H9 (cell line): ENCODE measurements at regions not wholly inside any gene's neighbourhood (a gene's known extent, or its start where the extent isn't known, plus 50 kb on each side); places are given as distances from the start of the nearest gene placed in this dataset.
"Not testable (repeated sequence)": the region's sequence is repeated elsewhere in the genome, so short reads cannot be mapped to it uniquely, and the experiment has no call there.

ENCODE experiments used
- DNase-seq: peaks from one replicate; pipeline ENCODE4 v3.0.0-alpha.2; 2017
- H2AFZ ChIP-seq: one replicate; pipeline ENCODE4 v1.6.1; 2013; ENCODE audit warnings: mild to moderate bottlenecking, low read length, control low read depth, moderate library complexity
- H2AK5ac ChIP-seq: 2 replicates; pipeline ENCODE4 v1.6.1; 2013; ENCODE audit warnings: low read length, control low read depth, mixed read lengths; ENCODE audit not compliant: insufficient read length
- H2BK120ac ChIP-seq: one replicate; pipeline ENCODE4 v1.6.1; 2013; ENCODE audit warnings: low read depth, mild to moderate bottlenecking, low read length, control low read depth, inconsistent platforms; ENCODE audit not compliant: poor library complexity, severe bottlenecking
- H2BK12ac ChIP-seq: 2 replicates; pipeline ENCODE4 v1.6.1; 2013; ENCODE audit warnings: low read length, control low read depth, mixed read lengths, low read depth; ENCODE audit not compliant: insufficient read length
- H2BK15ac ChIP-seq: 2 replicates; pipeline ENCODE4 v1.6.1; 2013; ENCODE audit warnings: low read depth, low read length, control low read depth
- H2BK20ac ChIP-seq: one replicate; pipeline ENCODE4 v1.6.1; 2013; ENCODE audit warnings: low read depth, mild to moderate bottlenecking, low read length, control low read depth, inconsistent platforms; ENCODE audit not compliant: poor library complexity, severe bottlenecking
- H2BK5ac ChIP-seq: 2 replicates; pipeline ENCODE4 v1.6.1; 2013; ENCODE audit warnings: low read length, control low read depth, mixed read lengths; ENCODE audit not compliant: insufficient read length
- H3K14ac ChIP-seq: 2 replicates; pipeline ENCODE4 v1.6.1; 2013; ENCODE audit warnings: low read length, control low read depth; ENCODE audit not compliant: insufficient read depth
- H3K18ac ChIP-seq: 2 replicates; pipeline ENCODE4 v1.6.1; 2013; ENCODE audit warnings: low read depth, mild to moderate bottlenecking, mixed read lengths, low read length, control low read depth; ENCODE audit not compliant: insufficient read length
- H3K23ac ChIP-seq: 2 replicates; pipeline ENCODE4 v1.6.1; 2013; ENCODE audit warnings: low read length, control low read depth, mixed read lengths, low read depth; ENCODE audit not compliant: insufficient read length
- H3K23me2 ChIP-seq: 2 replicates; pipeline ENCODE4 v1.6.1; 2013; ENCODE audit warnings: low read depth, mild to moderate bottlenecking, mixed read lengths, low read length, control low read depth; ENCODE audit not compliant: insufficient read length, poor library complexity, severe bottlenecking
- H3K27ac ChIP-seq: 2 replicates; pipeline ENCODE4 v1.5.1; 2013; ENCODE audit warnings: low read length, control low read depth, mixed read lengths, low read depth; ENCODE audit not compliant: insufficient read length
- H3K27me3 ChIP-seq: 2 replicates; pipeline ENCODE4 v1.6.1; 2013; ENCODE audit warnings: low read length, control low read depth, inconsistent platforms; ENCODE audit not compliant: insufficient read depth
- H3K4ac ChIP-seq: 2 replicates; pipeline ENCODE4 v1.6.1; 2013; ENCODE audit warnings: low read depth, mild to moderate bottlenecking, control low read depth, inconsistent platforms, low read length, moderate library complexity
- H3K4me1 ChIP-seq: 2 replicates; pipeline ENCODE4 v1.6.1; 2013; ENCODE audit warnings: low read length, control low read depth, inconsistent platforms; ENCODE audit not compliant: insufficient read depth
- H3K4me2 ChIP-seq: 2 replicates; pipeline ENCODE4 v1.6.1; 2013; ENCODE audit warnings: low read length, control low read depth, mixed read lengths; ENCODE audit not compliant: insufficient read length, insufficient read depth
- H3K56ac ChIP-seq: 2 replicates; pipeline ENCODE4 v1.6.1; 2013; ENCODE audit warnings: low read depth, mild to moderate bottlenecking, mixed read lengths, low read length, control low read depth; ENCODE audit not compliant: insufficient read length
- H3K79me1 ChIP-seq: 2 replicates; pipeline ENCODE4 v1.6.1; 2013; ENCODE audit warnings: low read depth, mild to moderate bottlenecking, moderate library complexity, low read length, control low read depth, inconsistent platforms; ENCODE audit not compliant: insufficient read depth, poor library complexity, severe bottlenecking
- H3K79me2 ChIP-seq: 2 replicates; pipeline ENCODE4 v1.6.1; 2013; ENCODE audit warnings: low read length, control low read depth, inconsistent platforms; ENCODE audit not compliant: insufficient read depth
- H3K9ac ChIP-seq: 2 replicates; pipeline ENCODE4 v1.6.1; 2013; ENCODE audit warnings: low read length, control low read depth, mixed read lengths; ENCODE audit not compliant: insufficient read length; ENCODE audit errors: extremely low read depth
- H3K9me3 ChIP-seq: one replicate; pipeline ENCODE4 v1.6.1; 2013; ENCODE audit warnings: low read depth, low read length, inconsistent platforms; ENCODE audit not compliant: control insufficient read depth
- H3T11ph ChIP-seq: one replicate; pipeline ENCODE4 v1.6.1; 2013; ENCODE audit warnings: mild to moderate bottlenecking, low read length, control low read depth, inconsistent platforms
- H4K20me1 ChIP-seq: one replicate; pipeline ENCODE4 v1.6.1; 2013; ENCODE audit not compliant: control insufficient read depth, insufficient read length, insufficient read depth
- H4K5ac ChIP-seq: 2 replicates; pipeline ENCODE4 v1.6.1; 2013; ENCODE audit warnings: low read depth, mild to moderate bottlenecking, mixed read lengths, low read length, control low read depth; ENCODE audit not compliant: insufficient read length
- H4K8ac ChIP-seq: replicated peaks from 2 replicates; pipeline ENCODE4 v1.6.1; 2013; ENCODE audit warnings: low read length, control low read depth, mixed read lengths, low read depth; ENCODE audit not compliant: insufficient read length
- H4K91ac ChIP-seq: 2 replicates; pipeline ENCODE4 v1.6.1; 2013; ENCODE audit warnings: low read depth, mild to moderate bottlenecking, moderate library complexity, mixed read lengths, low read length, control low read depth; ENCODE audit not compliant: insufficient read length
- H3K27ac Mint-ChIP-seq, 3 experiments: 2 replicates in 2 of 3; 3 replicates in 1 of 3; pipeline ENCODE4 v1.8.0; 2020 to 2021; ENCODE audit warnings: mixed read lengths in 3 of 3, mild to moderate bottlenecking in 1 of 3, moderate library complexity in 1 of 3
- H3K27me3 Mint-ChIP-seq: 2 replicates; pipeline ENCODE4 v1.8.0; 2021; ENCODE audit warnings: low read depth, mild to moderate bottlenecking, moderate library complexity, mixed read lengths
- H3K36me3 Mint-ChIP-seq, 3 experiments: 2 replicates in 2 of 3; 3 replicates in 1 of 3; pipeline ENCODE4 v1.8.0; 2020 to 2021; ENCODE audit warnings: low read depth in 3 of 3, mixed read lengths in 3 of 3; ENCODE audit not compliant: insufficient read depth in 1 of 3
- H3K4me1 Mint-ChIP-seq, 2 experiments: 2 replicates each; pipeline ENCODE4 v1.8.0; 2020; ENCODE audit warnings: mixed read lengths in 2 of 2
- H3K4me3 Mint-ChIP-seq, 2 experiments: 2 replicates in 1 of 2; 3 replicates in 1 of 2; pipeline ENCODE4 v1.8.0; 2020 to 2021; ENCODE audit warnings: mild to moderate bottlenecking in 2 of 2, mixed read lengths in 2 of 2, moderate library complexity in 1 of 2
- H3K9me3 Mint-ChIP-seq, 2 experiments: 2 replicates in 1 of 2; 3 replicates in 1 of 2; pipeline ENCODE4 v1.8.0; 2020; ENCODE audit warnings: mild to moderate bottlenecking in 2 of 2, mixed read lengths in 2 of 2, moderate library complexity in 1 of 2
- whole genome bisulfite sequencing: extraction: QIAGEN DNeasy Blood & Tissue Kit; methylation state at CpG from one replicate; pipeline ENCODE4 v1.1.7; 2013; ENCODE audit warnings: missing lambda C conversion rate, low lambda C conversion rate, mixed read lengths; ENCODE audit not compliant: insufficient read length; ENCODE audit errors: extremely low coverage; 5-methylcytosine and 5-hydroxymethylcytosine counted together
- TF ChIP-seq, protein P1 (sequence below): fragments of 200-600 bp; sonication (generic); conservative IDR thresholded peaks from 3 replicates; pipeline ENCODE4 v1.8.0; 2021; ENCODE audit warnings: antibody characterized with exemption, mild to moderate bottlenecking

DNA sequence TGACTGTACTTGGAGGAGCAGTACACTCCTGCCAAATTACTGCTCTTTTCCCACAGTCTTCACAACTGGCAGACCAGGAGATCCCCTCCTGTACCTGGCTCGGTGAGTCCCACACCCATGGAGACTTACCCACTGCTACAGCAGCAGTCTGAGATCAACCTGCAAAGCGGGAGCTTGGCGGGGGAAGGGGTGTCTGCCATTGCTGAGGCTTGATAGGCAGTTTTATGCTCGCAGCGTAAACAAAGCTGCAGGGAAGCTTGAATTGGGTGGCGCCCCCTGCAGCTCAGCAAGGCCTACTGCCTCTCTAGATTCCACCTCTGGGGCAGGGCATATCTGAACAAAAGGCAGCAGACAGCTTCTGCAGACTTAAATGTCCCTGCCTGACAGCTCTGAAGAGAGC is 74.4 kb downstream of the EXTL2 start:
- Histone ChIP-seq H3K56ac (peak overlapping the region; percentile 73), H2AFZ (peak overlapping the region; percentile 98), H3K9ac (peak overlapping the region; percentile 43), H3T11ph (peak overlapping the region; percentile 98), H2BK20ac (peak overlapping the region; percentile 75), H2BK120ac (peak overlapping the region; percentile 92), H2BK5ac (peak overlapping the region; percentile 72), H3K4me2 (peak overlapping the region; percentile 43), H4K5ac (peak overlapping the region; percentile 99), H3K14ac (peak overlapping the region; percentile 97), H3K18ac (peak overlapping the region; percentile 94), H4K8ac (peak overlapping the region; percentile 98)
- TF ChIP-seq, protein P1, sequence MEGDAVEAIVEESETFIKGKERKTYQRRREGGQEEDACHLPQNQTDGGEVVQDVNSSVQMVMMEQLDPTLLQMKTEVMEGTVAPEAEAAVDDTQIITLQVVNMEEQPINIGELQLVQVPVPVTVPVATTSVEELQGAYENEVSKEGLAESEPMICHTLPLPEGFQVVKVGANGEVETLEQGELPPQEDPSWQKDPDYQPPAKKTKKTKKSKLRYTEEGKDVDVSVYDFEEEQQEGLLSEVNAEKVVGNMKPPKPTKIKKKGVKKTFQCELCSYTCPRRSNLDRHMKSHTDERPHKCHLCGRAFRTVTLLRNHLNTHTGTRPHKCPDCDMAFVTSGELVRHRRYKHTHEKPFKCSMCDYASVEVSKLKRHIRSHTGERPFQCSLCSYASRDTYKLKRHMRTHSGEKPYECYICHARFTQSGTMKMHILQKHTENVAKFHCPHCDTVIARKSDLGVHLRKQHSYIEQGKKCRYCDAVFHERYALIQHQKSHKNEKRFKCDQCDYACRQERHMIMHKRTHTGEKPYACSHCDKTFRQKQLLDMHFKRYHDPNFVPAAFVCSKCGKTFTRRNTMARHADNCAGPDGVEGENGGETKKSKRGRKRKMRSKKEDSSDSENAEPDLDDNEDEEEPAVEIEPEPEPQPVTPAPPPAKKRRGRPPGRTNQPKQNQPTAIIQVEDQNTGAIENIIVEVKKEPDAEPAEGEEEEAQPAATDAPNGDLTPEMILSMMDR = peak; percentile 78
- H3K79me2 ChIP-seq, H3K9me3 ChIP-seq, H3K4me1 ChIP-seq, H3K4ac ChIP-seq, H4K91ac ChIP-seq, H3K27me3 ChIP-seq, H2BK15ac ChIP-seq, H2BK12ac ChIP-seq, H3K27ac ChIP-seq, H2AK5ac ChIP-seq, H3K23ac ChIP-seq, H3K79me1 ChIP-seq, H3K23me2 ChIP-seq, H3K4me1 Mint-ChIP-seq, H4K20me1 ChIP-seq, H3K27me3 Mint-ChIP-seq: not testable (repeated sequence)
- peak; percentile 86 for DNase-seq
- peaks cover 0 to 17% (median 3%) of the 10 kb centered on the region in 3 experiments; a peak in 4 of 7 replicates for H3K36me3 Mint-ChIP-seq
- peaks cover 19 to 32% of the 10 kb centered on the region in 2 experiments for H3K9me3 Mint-ChIP-seq
- H3K27ac Mint-ChIP-seq = peak overlapping the region in 2 of 3 experiments; percentile 81 to 87; a peak in 2 of 7 replicates
- peak overlapping the region in 1 of 2 experiments; percentile 47; a peak in 2 of 5 replicates for H3K4me3 Mint-ChIP-seq
- no CpG with 5 or more reads among the region's 6 CpGs for WGBS

DNA sequence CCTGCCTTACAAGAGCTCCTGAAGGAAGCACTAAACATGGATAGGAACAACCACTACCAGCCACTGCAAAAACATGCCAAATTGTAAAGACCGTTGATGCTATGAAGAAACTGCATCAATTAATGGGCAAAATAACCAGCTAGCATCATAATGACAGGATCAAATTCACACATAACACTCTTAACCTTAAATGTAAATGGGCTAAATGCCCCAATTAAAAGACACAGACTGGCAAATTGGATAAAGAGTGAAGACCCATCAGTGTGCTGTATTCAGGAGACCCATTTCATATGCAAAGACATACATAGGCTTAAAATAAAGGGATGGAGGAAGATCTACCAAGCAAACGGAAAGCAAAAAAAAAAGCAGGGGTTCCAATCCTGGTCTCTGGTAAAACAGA is 72.7 kb downstream of the EXTL2 start:
- not testable (repeated sequence) for H3K79me2 ChIP-seq, H3K4ac ChIP-seq, H3K14ac ChIP-seq, H3K27ac Mint-ChIP-seq, H2AFZ ChIP-seq, H3K23ac ChIP-seq, H3K23me2 ChIP-seq, H3K4me1 Mint-ChIP-seq, H3K27me3 Mint-ChIP-seq, H2BK12ac ChIP-seq, H3K27ac ChIP-seq, H4K91ac ChIP-seq, H4K5ac ChIP-seq, H3K9me3 ChIP-seq, H2BK20ac ChIP-seq, H3T11ph ChIP-seq, H2BK15ac ChIP-seq, H3K9ac ChIP-seq, H4K8ac ChIP-seq, H3K4me3 Mint-ChIP-seq, H3K56ac ChIP-seq, H3K79me1 ChIP-seq, H3K27me3 ChIP-seq, H4K20me1 ChIP-seq, DNase-seq, H3K4me2 ChIP-seq, H2BK5ac ChIP-seq, H2AK5ac ChIP-seq, H3K4me1 ChIP-seq, H3K18ac ChIP-seq, H2BK120ac ChIP-seq
- no CpG with 5 or more reads among the region's 2 CpGs for WGBS
- peaks cover 0 to 17% (median 3%) of the 10 kb centered on the region in 3 experiments; a peak in 4 of 7 replicates for H3K36me3 Mint-ChIP-seq
- H3K9me3 Mint-ChIP-seq = peaks cover 21 to 37% of the 10 kb centered on the region in 2 experiments
